ENCODE measurements at regions not wholly inside any gene's neighbourhood (a gene's known extent, or its start where the extent isn't known, plus 50 kb on each side); places are given as distances from the start of the nearest gene placed in this dataset.

- TF ChIP-seq EP300 (IDR thresholded peaks at IDR 0.05) (no peak), CTCF (IDR thresholded peaks at IDR 0.05) (no peak), POLR2A (IDR thresholded peaks at IDR 0.05) (no peak), POLR2AphosphoS5 (IDR thresholded peaks at IDR 0.05) (no peak)
Measured at GRCh38 chr14:106058342-106058741, 532.0 kb downstream of the TMEM121 start.

Data from stomach (tissue), 4 donors.